ENCODE measurements at regions not wholly inside any gene's neighbourhood (a gene's known extent, or its start where the extent isn't known, plus 50 kb on each side); places are given as distances from the start of the nearest gene placed in this dataset.
"Not testable (repeated sequence)": the region's sequence is repeated elsewhere in the genome, so short reads cannot be mapped to it uniquely, and the experiment has no call there.

DNA sequence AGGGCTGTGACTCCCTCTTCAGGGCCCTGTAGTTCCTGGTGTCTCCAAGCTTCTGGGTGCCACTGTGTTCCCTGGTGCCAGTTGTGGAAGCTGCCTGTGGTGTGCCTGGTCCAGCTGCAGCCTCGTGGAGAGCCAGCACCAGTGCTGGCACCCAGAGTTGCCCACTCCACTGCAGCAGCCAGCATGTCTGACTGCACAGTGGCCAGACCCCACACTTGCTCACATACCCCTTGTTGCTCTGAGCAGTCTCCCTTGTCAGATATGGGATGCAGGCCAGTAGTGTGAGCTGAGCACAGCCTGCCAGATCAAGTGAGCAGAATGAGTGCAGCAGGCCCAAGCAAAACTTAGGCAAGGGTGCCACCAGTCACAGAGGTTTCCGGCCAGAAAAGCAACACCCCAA is 108.6 kb downstream of the ZMAT1 start:
- H3K36me3 Mint-ChIP-seq (ENCODE audit: low read depth): no peaks in the 10 kb centered on the region
- DNase-seq: no peak
- peaks cover 4% of the 10 kb centered on the region for H3K27me3 Mint-ChIP-seq
- H3K4me1 Mint-ChIP-seq: no peaks in the 10 kb centered on the region
- ChIA-PET POLR2A (no interaction called here), CTCF (no interaction called here)
- no peaks in the 10 kb centered on the region for H3K9me3 Mint-ChIP-seq
- no peak overlapping the region for H3K4me3 Mint-ChIP-seq
- H3K27ac Mint-ChIP-seq: no peak overlapping the region

DNA sequence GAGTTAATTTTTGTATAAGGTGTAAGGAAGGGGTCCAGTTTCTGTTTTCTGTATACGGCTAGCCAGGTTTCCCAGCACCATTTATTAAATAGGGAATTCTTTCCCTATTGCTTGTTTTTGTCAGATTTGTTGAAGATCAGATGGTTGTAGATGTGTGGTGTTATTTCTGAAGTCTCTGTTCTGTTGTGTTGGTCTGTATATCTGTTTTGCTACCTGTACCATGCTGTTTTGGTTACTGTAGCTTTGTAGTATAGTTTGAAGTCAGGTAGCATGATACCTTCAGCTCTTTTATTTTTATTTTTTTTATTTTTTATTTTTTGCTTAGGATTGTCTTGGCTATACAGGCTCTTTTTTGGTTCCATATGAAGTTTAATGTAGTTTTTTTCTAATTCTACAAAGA is 114.1 kb downstream of the ZMAT1 start:
- POLR2A ChIA-PET; H3K27ac Mint-ChIP-seq; H3K4me3 Mint-ChIP-seq; H3K27me3 Mint-ChIP-seq; H3K9me3 Mint-ChIP-seq; DNase-seq; H3K4me1 Mint-ChIP-seq; CTCF ChIA-PET; H3K36me3 Mint-ChIP-seq (ENCODE audit: low read depth): not testable (repeated sequence)

DNA sequence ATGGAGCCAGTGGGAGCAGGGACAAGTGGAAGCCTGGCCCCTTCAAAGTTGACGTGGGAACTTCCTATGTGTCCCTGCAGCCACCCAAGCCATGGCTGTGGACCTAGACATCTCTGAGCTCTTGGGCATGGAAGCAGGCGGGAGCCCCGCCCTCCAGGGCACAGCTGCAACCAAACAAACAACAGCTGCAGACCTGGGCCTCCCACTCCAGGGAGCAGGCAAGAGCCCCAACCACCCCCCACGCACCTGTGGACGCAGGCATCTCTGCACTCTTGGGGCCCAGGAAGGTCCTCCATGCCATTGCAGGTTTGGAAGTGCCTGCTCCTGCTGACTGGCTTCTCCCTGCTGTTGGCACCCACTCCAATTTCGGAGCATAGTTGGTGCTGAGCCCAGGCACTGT is 118.6 kb downstream of the ZMAT1 start:
- Mint-ChIP-seq H3K4me3 (no peak overlapping the region), H3K27me3 (no peaks in the 10 kb centered on the region), H3K9me3 (no peaks in the 10 kb centered on the region), H3K27ac (no peak overlapping the region), H3K36me3 (ENCODE audit: low read depth) (no peaks in the 10 kb centered on the region), H3K4me1 (no peaks in the 10 kb centered on the region)
- no peak for DNase-seq
- CTCF ChIA-PET: interaction anchor here (1.2 kb wide), 1 partner anchor 17 kb away, joined by 3 read pairs; no protein-coding TSS in a partner anchor
- POLR2A ChIA-PET: no interaction called here

DNA sequence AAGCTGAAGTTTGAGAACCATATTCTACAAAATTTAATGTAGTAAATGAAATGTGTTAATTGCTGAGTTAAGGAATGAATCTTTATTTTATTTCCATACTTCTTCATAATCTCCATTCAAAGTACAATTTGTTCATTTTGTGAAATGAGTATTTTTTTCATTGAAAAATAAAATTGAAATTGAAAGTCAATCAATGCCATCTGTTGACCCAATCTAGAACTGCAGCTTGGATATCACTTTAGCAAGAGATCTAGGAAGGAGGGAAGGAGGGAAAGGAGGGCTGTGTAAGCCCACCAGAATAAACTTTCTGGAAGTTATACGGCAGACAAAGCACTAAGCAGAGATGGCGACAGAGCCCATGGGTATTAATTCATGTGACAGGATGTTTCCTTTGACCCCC is 128.4 kb downstream of the ZMAT1 start:
- Mint-ChIP-seq H3K9me3 (no peaks in the 10 kb centered on the region), H3K36me3 (ENCODE audit: low read depth) (no peaks in the 10 kb centered on the region), H3K4me1 (peaks cover 4% of the 10 kb centered on the region), H3K27me3 (no peaks in the 10 kb centered on the region), H3K4me3 (no peak overlapping the region), H3K27ac (no peak overlapping the region)
- peak; percentile 12 for DNase-seq
- POLR2A ChIA-PET: no interaction called here
- CTCF ChIA-PET: no interaction called here

DNA sequence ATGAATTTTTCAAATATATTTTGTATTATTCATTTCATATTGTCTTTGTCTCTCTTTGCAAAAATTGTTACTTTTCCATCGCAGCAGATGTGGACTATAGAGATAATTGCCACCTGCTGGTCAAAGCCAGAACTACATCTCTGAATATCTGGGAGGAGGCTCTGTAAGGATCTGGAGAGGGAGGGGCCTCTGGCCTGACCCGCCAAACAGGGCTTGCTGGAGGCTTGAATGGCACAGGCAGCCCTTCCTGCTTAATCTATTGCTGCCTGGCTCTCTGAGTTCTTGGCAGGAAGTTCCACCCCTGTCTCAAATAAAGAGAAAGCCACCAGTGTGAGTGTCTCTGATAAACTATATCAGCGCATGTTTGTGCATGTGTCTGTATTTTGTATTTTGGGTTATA is 132.4 kb downstream of the ZMAT1 start:
- POLR2A ChIA-PET: no interaction called here
- Mint-ChIP-seq H3K27me3 (no peaks in the 10 kb centered on the region), H3K9me3 (no peaks in the 10 kb centered on the region), H3K36me3 (ENCODE audit: low read depth) (no peaks in the 10 kb centered on the region), H3K4me1 (peaks cover 4% of the 10 kb centered on the region), H3K27ac (peak overlapping the region; percentile 50), H3K4me3 (peak overlapping the region; percentile 54)
- CTCF ChIA-PET: interaction anchor here (1.0 kb wide), 1 partner anchor 293 kb away, joined by 3 read pairs; no protein-coding TSS in a partner anchor
- DNase-seq: peak; percentile 89

DNA sequence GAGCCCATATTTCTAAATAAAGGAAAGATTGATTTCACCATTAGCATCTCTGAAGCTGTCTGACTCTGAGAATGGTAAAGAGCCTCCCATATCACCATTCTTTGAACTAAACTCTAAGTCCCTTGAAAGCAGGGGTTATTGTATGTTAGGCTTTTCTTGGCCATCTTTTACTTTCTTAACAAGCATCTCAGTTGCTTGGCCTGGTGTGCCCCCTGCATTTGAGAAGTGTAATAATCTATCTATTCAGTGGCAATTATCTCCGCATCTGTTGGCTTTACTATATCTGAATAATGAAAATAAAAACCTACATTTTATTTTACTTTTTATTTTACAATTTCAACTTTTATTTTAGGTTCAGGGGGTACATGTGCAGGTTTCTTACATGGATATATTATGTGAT is 128.3 kb upstream of the ARMCX2 start:
- no peaks in the 10 kb centered on the region for H3K9me3 Mint-ChIP-seq
- H3K27me3 Mint-ChIP-seq: no peaks in the 10 kb centered on the region
- ChIA-PET CTCF (no interaction called here), POLR2A (no interaction called here)
- no peak overlapping the region for H3K27ac Mint-ChIP-seq
- H3K36me3 Mint-ChIP-seq (ENCODE audit: low read depth): no peaks in the 10 kb centered on the region
- no peak overlapping the region for H3K4me3 Mint-ChIP-seq
- DNase-seq: no peak
- H3K4me1 Mint-ChIP-seq: no peaks in the 10 kb centered on the region

DNA sequence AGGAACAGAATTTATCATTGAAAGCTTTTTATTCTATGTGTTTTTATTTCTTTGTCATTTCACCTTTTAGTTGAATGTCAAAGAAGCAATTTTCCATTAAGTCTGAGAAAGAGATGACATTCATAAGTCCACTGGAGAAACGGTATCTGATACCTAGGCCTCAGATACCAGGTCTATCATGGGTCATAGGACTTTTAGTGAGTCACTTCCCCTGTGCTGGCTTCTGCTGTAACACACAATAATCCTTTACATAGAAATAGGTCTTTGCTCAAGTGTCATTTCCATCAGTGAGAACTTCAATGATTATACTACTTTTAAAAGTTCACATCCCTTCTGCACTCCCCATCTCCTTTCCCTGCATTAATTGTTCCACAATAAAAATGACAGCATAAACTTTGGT is 125.5 kb upstream of the ARMCX2 start:
- Mint-ChIP-seq H3K9me3 (no peaks in the 10 kb centered on the region), H3K4me1 (no peaks in the 10 kb centered on the region), H3K27me3 (no peaks in the 10 kb centered on the region), H3K27ac (no peak overlapping the region), H3K4me3 (no peak overlapping the region), H3K36me3 (ENCODE audit: low read depth) (no peaks in the 10 kb centered on the region)
- POLR2A ChIA-PET: no interaction called here
- no peak for DNase-seq
- CTCF ChIA-PET: no interaction called here

DNA sequence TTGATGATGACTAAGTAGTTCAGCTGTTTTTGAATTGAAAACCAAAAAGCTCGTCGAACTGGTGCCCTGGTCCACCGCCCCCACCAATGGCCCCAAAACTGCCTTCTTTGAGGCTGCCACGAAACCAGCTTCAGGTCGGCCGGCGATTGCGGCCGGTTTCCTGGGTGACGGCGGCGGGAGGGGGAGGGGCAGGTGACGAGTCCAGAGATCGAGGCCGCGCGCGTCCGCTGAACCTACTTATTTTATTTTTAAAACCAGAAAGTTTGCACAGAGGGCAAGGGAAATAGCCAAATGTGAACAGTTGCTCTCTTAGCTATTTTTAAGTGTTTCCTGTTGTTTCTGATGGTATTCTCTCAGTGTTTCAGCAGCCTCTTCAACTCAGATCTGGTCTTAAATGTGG is 120.8 kb upstream of the ARMCX2 start:
- CTCF ChIA-PET: interaction anchor here (1.7 kb wide), 1 partner anchor 9 kb away, joined by 3 read pairs; no protein-coding TSS in a partner anchor
- H3K4me3 Mint-ChIP-seq; DNase-seq; POLR2A ChIA-PET; H3K36me3 Mint-ChIP-seq (ENCODE audit: low read depth); H3K27ac Mint-ChIP-seq; H3K4me1 Mint-ChIP-seq; H3K9me3 Mint-ChIP-seq; H3K27me3 Mint-ChIP-seq: not testable (repeated sequence)

DNA sequence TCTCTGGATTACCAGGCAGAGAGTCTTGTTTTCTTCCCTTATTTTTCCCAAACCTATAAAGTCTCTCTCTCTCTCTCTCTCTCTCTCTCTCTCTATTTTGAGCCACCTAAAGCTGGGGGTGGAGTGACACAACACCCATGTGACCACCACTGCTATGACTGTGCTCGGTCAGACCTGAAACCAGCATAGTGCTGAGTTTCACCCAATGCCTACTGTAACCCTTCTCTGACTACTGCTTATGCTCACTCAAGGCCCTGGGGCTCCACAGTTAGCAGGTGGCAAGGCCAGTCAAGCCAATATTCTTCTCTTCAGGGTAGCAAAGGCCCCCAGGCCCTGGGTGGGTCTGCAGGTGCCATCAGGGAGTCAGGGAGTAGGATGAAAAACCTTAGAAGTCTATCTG is 114.7 kb upstream of the ARMCX2 start:
- Mint-ChIP-seq H3K27ac (no peak overlapping the region), H3K27me3 (peaks cover 7% of the 10 kb centered on the region), H3K9me3 (no peaks in the 10 kb centered on the region), H3K4me3 (no peak overlapping the region), H3K36me3 (ENCODE audit: low read depth) (no peaks in the 10 kb centered on the region), H3K4me1 (no peaks in the 10 kb centered on the region)
- ChIA-PET CTCF (no interaction called here), POLR2A (no interaction called here)
- DNase-seq: no peak

DNA sequence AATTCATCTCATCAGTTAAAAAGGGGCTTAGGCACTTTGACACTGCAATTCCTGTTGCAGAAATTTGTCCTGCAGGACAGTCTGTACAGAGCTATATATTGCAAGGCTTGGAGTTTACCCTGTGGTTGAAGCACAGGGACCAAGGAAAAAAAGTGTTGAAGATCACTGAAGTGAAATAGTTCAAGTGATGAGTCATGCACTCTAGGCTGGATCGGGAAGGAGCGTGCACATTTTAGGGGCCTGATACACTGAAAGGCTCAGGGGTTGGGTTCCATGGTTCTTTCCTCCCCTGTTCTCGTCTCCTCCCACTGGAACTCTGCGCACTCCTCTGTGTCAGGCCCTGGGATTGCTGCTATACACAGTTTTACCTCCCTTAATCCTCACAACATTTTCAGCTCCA is 104.9 kb upstream of the ARMCX2 start:
- Mint-ChIP-seq H3K4me1 (no peaks in the 10 kb centered on the region), H3K4me3 (no peak overlapping the region), H3K36me3 (ENCODE audit: low read depth) (no peaks in the 10 kb centered on the region), H3K27ac (no peak overlapping the region), H3K27me3 (peaks cover 1% of the 10 kb centered on the region), H3K9me3 (no peaks in the 10 kb centered on the region)
- ChIA-PET CTCF (no interaction called here), POLR2A (no interaction called here)
- DNase-seq: no peak

DNA sequence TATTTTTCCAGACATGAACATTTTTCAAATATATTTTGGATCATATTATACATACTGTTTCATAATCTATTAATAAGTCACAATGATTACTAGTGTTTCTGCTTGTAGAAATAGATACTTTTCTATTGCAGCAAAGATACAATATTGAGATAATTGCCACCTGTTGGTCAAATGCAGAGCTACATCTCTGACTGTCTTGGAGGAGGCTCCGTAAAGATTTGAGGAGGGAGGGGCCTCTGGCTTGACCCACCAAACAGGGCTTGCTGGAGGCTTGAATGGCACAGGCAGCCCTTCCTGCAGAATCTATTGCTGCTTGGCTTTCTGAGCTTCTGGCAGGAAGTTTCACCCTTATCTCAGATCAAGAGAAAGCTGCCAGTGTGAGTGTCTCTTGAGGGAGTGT is 99.3 kb upstream of the ARMCX2 start:
- peak; percentile 29 for DNase-seq
- H3K27ac Mint-ChIP-seq: no peak overlapping the region
- H3K4me3 Mint-ChIP-seq: no peak overlapping the region
- H3K9me3 Mint-ChIP-seq: no peaks in the 10 kb centered on the region
- peaks cover 2% of the 10 kb centered on the region for H3K27me3 Mint-ChIP-seq
- H3K4me1 Mint-ChIP-seq: peaks cover 4% of the 10 kb centered on the region
- ChIA-PET CTCF (interaction anchor here (0.8 to 1.2 kb wide), 2 partner anchors 342 to 344 kb away, joined by 3 to 5 read pairs; no protein-coding TSS in a partner anchor), POLR2A (no interaction called here)
- no peaks in the 10 kb centered on the region for H3K36me3 Mint-ChIP-seq (ENCODE audit: low read depth)

DNA sequence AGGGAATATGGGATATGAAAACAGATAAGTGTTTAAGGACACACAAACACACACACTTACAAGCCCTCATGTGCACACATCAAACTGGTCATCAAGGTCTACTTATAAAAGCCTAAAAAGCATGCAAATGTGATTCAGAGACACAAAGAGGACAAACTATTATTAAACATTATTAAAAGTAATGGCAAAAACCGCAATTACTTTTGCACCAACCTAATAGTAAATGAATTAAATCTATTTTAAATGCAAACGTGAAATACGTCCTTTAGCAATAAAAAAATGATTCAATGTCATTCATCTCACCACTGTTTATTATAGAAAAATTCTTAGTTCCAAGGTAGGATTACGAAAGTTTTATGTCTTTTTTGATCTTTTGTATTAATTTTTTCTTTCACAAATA is 91.1 kb upstream of the ARMCX2 start:
- Mint-ChIP-seq H3K27me3 (peaks cover 3% of the 10 kb centered on the region), H3K4me3 (no peak overlapping the region), H3K4me1 (no peaks in the 10 kb centered on the region), H3K9me3 (no peaks in the 10 kb centered on the region), H3K27ac (no peak overlapping the region), H3K36me3 (ENCODE audit: low read depth) (no peaks in the 10 kb centered on the region)
- ChIA-PET POLR2A (no interaction called here), CTCF (no interaction called here)
- DNase-seq: no peak

DNA sequence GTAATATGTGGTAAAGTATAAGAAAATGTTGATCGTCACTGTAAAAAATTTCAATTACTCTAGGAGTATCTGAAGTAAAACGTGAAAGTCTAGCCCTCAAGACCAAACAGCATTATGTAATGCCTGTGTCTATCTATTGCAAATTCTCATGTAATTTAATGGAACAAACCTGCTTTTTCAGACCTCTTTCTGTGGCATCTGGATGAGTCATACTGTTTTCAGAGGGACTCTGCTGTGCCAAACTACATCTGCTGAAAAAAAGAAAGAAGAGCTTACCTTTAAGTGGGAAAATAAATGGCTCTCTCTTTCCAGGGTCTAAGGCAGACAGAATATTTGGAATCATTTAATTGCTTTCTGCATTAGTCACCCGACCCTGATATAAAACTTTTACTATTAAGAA is 89.8 kb upstream of the ARMCX2 start:
- no peak overlapping the region for H3K4me3 Mint-ChIP-seq
- ChIA-PET CTCF (no interaction called here), POLR2A (no interaction called here)
- H3K9me3 Mint-ChIP-seq: no peaks in the 10 kb centered on the region
- H3K27ac Mint-ChIP-seq: no peak overlapping the region
- peaks cover 6% of the 10 kb centered on the region for H3K27me3 Mint-ChIP-seq
- DNase-seq: no peak
- no peaks in the 10 kb centered on the region for H3K4me1 Mint-ChIP-seq
- no peaks in the 10 kb centered on the region for H3K36me3 Mint-ChIP-seq (ENCODE audit: low read depth)

DNA sequence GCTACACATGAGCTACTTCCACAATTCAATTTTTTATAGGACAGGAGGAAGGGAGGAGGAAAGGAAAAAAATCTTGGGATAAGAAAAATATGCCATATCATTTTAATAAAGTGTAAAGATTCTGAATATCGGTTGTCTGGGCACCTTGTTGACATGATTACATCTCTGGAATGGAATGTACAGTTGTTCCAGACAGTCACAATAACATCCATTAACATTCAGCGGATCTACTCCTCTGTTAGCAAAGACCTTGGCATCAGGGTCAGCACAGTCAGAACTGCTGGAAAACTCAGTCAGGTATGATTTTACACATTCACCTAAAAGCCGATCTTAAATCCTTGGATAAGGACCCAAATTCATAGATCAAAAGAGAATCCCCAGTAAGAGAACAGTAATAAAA is 85.4 kb upstream of the ARMCX2 start:
- Mint-ChIP-seq H3K9me3 (no peaks in the 10 kb centered on the region), H3K36me3 (ENCODE audit: low read depth) (no peaks in the 10 kb centered on the region), H3K27me3 (peaks cover 5% of the 10 kb centered on the region), H3K27ac (no peak overlapping the region), H3K4me3 (no peak overlapping the region), H3K4me1 (no peaks in the 10 kb centered on the region)
- DNase-seq: no peak
- ChIA-PET POLR2A (no interaction called here), CTCF (no interaction called here)

DNA sequence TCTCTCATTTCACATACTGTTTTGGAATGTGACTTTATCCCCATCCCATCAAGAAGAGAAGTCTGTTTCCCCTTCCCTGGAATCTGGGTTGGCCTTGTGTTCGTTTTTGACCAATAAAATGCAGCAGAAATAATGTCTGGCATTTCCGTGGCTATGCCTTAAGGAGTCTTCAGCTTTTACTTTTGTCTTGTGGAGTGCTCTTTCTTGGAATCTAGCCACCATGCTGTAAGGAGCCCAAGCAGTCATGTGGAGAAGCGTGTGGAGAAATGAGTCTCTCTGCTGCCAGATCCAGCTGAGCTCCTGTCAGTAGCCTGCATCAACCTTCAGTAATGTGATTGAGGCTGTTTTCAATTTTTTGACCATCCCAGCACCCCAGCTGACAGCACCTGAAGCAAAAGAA is 84.4 kb upstream of the ARMCX2 start:
- ChIA-PET POLR2A (no interaction called here), CTCF (interaction anchor here (0.6 kb wide), 1 partner anchor 569 kb away, joined by 3 read pairs; no protein-coding TSS in a partner anchor)
- H3K4me3 Mint-ChIP-seq: no peak overlapping the region
- peaks cover 5% of the 10 kb centered on the region for H3K27me3 Mint-ChIP-seq
- no peaks in the 10 kb centered on the region for H3K4me1 Mint-ChIP-seq
- no peaks in the 10 kb centered on the region for H3K36me3 Mint-ChIP-seq (ENCODE audit: low read depth)
- H3K27ac Mint-ChIP-seq: no peak overlapping the region
- DNase-seq: no peak
- H3K9me3 Mint-ChIP-seq: no peaks in the 10 kb centered on the region
